Esophagus squamous epithelium (tissue), 4 donors: ENCODE measurements at regions not wholly inside any gene's neighbourhood (a gene's known extent, or its start where the extent isn't known, plus 50 kb on each side); places are given as distances from the start of the nearest gene placed in this dataset.

Source experiments
- CTCF ChIP-seq, 6 experiments: fragments of 450-650 bp in 4 of 6; fragments of 200-600 bp in 2 of 6; sonication (generic) in 2 of 6; IDR thresholded peaks; one replicate each; pipeline ENCODE4 v1.5.1; 2016 to 2019; ENCODE audit warnings: antibody characterized with exemption in 6 of 6, mild to moderate bottlenecking in 4 of 6, moderate library complexity in 4 of 6
- POLR2A ChIP-seq, 4 donors: fragments of 450-650 bp; IDR thresholded peaks; one replicate each; pipeline ENCODE4 v1.6.1; 2017; ENCODE audit warnings: antibody characterized with exemption in 4 of 4, mild to moderate bottlenecking in 4 of 4, moderate library complexity in 3 of 4

- TF ChIP-seq CTCF (IDR thresholded peaks at IDR 0.05) (no peak), POLR2A (IDR thresholded peaks at IDR 0.05) (no peak)
These were observed 161.5 kb upstream of the GPR101 start for GRCh38 chrX:137195296-137195695.
